ENCODE measurements at regions not wholly inside any gene's neighbourhood (a gene's known extent, or its start where the extent isn't known, plus 50 kb on each side); places are given as distances from the start of the nearest gene placed in this dataset.

DNA sequence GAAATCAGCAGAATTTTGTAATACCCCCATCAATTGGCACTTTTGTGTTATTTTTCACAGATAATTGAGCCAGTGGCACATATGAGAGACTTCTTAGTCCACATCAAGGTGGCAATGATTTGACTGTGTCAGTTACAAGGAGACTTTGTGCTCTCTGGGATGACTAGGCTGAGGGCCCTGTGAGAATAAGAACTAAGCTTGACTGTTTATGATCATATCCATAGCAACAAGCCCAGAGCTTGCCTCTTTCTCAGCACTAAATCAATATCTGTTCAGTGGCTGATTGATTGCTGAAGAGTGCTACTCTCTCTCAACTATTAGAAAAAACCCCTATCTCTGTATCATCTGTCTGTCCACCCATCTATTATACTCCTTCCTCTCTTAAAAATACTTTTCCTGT, 185.3 kb upstream of the PLPP4 start:
- TF ChIP-seq CTCF (IDR thresholded peaks at IDR 0.05 in 8 of 11, conservative IDR thresholded peaks at IDR 0.05 in 3 of 11) (no peak), POLR2A (IDR thresholded peaks at IDR 0.05) (no peak)
